GM12891 (cell line): ENCODE measurements at regions not wholly inside any gene's neighbourhood (a gene's known extent, or its start where the extent isn't known, plus 50 kb on each side); places are given as distances from the start of the nearest gene placed in this dataset.
"Not testable (repeated sequence)": the region's sequence is repeated elsewhere in the genome, so short reads cannot be mapped to it uniquely, and the experiment has no call there.

ENCODE experiments used
- DNase-seq: peaks from one replicate; pipeline ENCODE4 v3.0.0; 2011; ENCODE audit warnings: low spot score; ENCODE audit not compliant: insufficient read length
- FAIRE-seq: peaks from 2 replicates; lab custom pipeline; 2011; peaks lifted over from hg19 to GRCh38; lab: Jason Lieb, UNC
- PAX5 ChIP-seq: IDR thresholded peaks from 2 replicates; pipeline ENCODE4 v1.6.1; 2011; ENCODE audit warnings: low read length, moderate library complexity, mild to moderate bottlenecking; ENCODE audit not compliant: insufficient read depth, severe bottlenecking
- POLR2A ChIP-seq: IDR thresholded peaks from 2 replicates; pipeline ENCODE4 v1.6.1; 2011; ENCODE audit warnings: low read depth, low read length, control low read depth
- POLR2AphosphoS5 ChIP-seq: IDR thresholded peaks from 2 replicates; pipeline ENCODE4 v1.6.1; 2011; ENCODE audit warnings: low read depth, low read length, control low read depth
- POU2F2 ChIP-seq: IDR thresholded peaks from 2 replicates; pipeline ENCODE4 v1.6.1; 2011; ENCODE audit warnings: low read depth, mild to moderate bottlenecking, control low read depth, low read length, moderate library complexity
- SPI1 ChIP-seq: IDR thresholded peaks from 2 replicates; pipeline ENCODE4 v1.6.1; 2011; ENCODE audit warnings: low read depth, low read length, control low read depth
- TAF1 ChIP-seq: IDR thresholded peaks from 2 replicates; pipeline ENCODE4 v1.6.1; 2011; ENCODE audit warnings: low read depth, low read length, control low read depth

DNA sequence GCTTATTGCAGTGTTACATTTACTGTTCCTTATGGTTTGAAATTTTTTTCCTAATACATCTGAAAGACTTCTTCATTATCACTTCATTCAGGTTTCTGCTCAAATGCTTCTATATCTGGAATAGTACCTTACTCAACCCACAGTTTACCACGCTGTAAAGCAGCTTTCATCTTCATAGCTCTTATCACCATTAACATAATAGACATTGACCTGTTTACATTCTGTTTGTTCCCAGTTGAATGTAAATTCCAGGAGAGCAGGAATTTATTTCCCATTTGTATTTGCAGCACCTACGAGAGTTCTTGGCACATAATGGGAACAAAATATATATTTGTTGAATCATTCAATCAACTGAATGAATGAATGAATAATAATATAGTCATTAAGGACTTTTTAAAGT, 844.6 kb upstream of the ROBO1 start:
- no peak for DNase-seq
- no peak for TF ChIP-seq SPI1
- TF ChIP-seq POU2F2: no peak
- TF ChIP-seq PAX5: no peak
- TF ChIP-seq POLR2AphosphoS5: no peak
- no peak for TF ChIP-seq TAF1
- no peak for TF ChIP-seq POLR2A
- FAIRE-seq: no peak

DNA sequence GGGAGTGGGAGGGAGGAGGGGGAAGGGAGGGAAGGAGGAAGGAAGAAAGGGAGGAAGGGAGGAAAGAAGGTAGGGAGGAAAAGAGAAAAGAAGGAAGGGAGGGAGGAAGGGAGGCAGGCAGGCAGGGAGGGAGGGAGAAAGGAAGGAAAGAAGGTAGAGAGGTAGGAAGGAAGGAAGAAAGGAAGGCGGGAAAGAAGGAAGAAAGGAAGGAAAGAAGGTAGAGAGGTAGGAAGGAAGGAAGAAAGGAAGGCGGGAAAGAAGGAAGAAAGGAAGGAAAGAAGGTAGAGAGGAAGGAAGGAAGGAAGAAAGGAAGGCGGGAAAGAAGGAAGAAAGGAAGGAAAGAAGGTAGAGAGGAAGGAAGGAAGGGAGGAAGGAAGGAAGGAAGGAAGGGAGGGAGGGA, 840.3 kb upstream of the ROBO1 start:
- not testable (repeated sequence) for FAIRE-seq, DNase-seq

- FAIRE-seq (no peak), DNase-seq (no peak)
- TF ChIP-seq POLR2A: no peak
- no peak for TF ChIP-seq TAF1
- no peak for TF ChIP-seq SPI1
- TF ChIP-seq POU2F2: no peak
- no peak for TF ChIP-seq POLR2AphosphoS5
- TF ChIP-seq PAX5: no peak
These were observed 838.3 kb upstream of the ROBO1 start for GRCh38 chr3:80606073-80606472.

DNA sequence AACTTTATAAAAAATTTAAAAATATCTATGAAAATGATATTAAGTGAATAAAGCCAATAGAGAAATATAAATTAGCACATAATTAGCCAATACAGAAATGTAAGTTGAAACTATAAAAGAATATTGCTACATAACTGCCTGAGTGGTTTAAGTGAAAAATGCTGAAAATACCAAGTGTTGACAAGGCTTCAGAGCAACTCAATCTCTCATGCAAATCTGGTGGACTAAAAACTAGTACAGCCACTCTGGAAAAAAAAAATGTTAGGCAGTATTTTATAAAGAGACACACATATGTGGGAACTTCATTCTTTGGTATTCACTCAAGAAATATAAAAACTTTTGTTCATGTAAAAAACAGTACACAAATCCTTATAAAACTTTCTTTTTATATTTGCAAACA, 833.7 kb upstream of the ROBO1 start:
- TF ChIP-seq PAX5 (no peak), POLR2AphosphoS5 (no peak), POU2F2 (no peak), SPI1 (no peak)
- FAIRE-seq (no peak), DNase-seq (no peak)

- FAIRE-seq: no peak
- TF ChIP-seq PAX5: no peak
- TF ChIP-seq POU2F2: no peak
- no peak for DNase-seq
These were observed 825.0 kb upstream of the ROBO1 start for GRCh38 chr3:80592792-80593191.

DNA sequence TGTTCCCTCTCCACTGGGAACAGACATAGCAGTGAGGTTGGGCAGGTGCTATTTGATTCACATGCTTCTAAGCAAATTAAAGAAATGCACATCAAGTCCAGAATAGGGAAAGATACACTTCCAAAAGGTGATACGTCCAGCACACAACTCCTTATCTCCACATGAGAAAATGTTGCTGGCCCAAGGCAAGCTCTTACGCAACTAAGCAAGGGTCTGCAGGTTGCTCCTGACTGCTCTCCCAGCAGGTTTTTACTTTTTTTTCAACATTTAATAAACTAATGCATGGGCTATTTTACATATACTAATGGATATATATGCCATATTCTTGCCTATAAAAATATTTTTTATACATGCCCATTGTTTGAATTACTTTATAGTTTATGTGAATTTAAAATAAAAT, 818.5 kb upstream of the ROBO1 start:
- DNase-seq (no peak), FAIRE-seq (no peak)
- TF ChIP-seq POU2F2 (no peak), SPI1 (no peak), POLR2AphosphoS5 (no peak), TAF1 (no peak), POLR2A (no peak), PAX5 (no peak)

GRCh38 chr3:80580146-80580545, 812.3 kb upstream of the ROBO1 start:
- DNase-seq (no peak), FAIRE-seq (no peak)
- TF ChIP-seq PAX5 (no peak), POU2F2 (no peak), POLR2AphosphoS5 (no peak), TAF1 (no peak), POLR2A (no peak), SPI1 (no peak)

- DNase-seq (no peak), FAIRE-seq (no peak)
- TF ChIP-seq TAF1: no peak
- no peak for TF ChIP-seq POLR2A
- TF ChIP-seq POLR2AphosphoS5: no peak
- no peak for TF ChIP-seq PAX5
- no peak for TF ChIP-seq SPI1
- TF ChIP-seq POU2F2: no peak
These were observed 796.6 kb upstream of the ROBO1 start for GRCh38 chr3:80564391-80564790.

- no peak for TF ChIP-seq PAX5
- no peak for TF ChIP-seq POLR2AphosphoS5
- no peak for TF ChIP-seq SPI1
- no peak for TF ChIP-seq POLR2A
- no peak for TF ChIP-seq POU2F2
- TF ChIP-seq TAF1: no peak
- DNase-seq (no peak), FAIRE-seq (no peak)
These were observed 791.9 kb upstream of the ROBO1 start for GRCh38 chr3:80559701-80560100.

DNA sequence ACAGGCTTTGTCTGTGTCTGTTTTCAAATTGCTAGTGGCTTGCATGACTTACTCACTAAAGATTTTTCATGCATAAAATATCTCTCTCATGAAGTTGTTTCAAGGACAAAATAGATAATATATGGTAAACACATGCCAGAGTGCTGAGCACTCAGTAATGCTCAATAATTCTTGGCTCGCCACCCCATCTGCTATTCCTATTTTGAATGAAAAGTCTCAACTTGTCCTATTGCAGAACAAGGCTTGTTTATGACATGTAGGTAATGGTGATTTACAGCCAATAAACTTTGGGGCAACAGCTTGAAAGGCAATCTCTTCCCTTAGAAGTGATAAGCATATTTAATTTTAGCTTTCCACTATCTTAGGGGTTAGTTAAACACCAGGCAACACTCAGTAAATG, 789.0 kb upstream of the ROBO1 start:
- FAIRE-seq (no peak), DNase-seq (no peak)
- TF ChIP-seq POLR2A: no peak
- no peak for TF ChIP-seq POLR2AphosphoS5
- TF ChIP-seq SPI1: no peak
- TF ChIP-seq TAF1: no peak
- TF ChIP-seq PAX5: no peak
- no peak for TF ChIP-seq POU2F2

DNA sequence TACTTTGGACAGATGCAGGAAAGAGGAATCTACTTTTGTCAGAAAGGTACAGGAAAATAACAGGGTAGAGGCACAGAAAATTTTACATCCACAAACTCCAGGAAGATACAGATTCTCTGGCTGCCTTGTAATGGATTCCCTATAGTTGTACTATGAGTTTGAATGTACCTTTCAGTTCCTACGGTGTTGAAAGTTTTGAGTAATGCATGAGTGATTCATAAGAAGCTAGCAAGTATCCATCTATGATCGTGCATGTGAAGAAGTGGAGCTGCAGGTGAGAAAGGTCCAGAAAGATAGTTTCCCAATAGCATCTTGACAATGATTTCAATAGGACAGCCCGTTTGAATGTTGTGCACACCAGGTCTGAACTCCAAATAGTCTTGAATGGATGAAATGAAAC, 786.5 kb upstream of the ROBO1 start:
- no peak for FAIRE-seq
- TF ChIP-seq POLR2AphosphoS5 (no peak), SPI1 (no peak), TAF1 (no peak), POU2F2 (no peak)

DNA sequence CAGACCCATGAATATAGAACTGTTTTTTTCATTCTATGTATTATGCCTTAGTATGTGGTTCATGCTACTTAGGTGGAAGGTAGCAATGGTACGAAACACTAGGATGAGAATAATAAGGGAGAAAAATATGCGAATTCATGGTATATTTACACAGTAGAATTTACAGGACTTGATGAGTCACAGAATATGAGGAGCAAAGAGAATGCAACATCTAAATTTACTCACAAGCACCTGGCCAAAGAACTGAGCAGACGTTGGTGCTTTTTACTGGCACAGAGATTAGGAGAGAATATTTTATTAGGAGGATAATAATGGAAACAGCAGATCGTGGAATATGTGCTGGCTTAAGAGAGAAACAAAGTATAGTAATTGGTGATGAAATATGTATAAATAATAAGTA, 785.4 kb upstream of the ROBO1 start:
- DNase-seq (no peak), FAIRE-seq (no peak)
- TF ChIP-seq POU2F2 (no peak), POLR2AphosphoS5 (no peak), PAX5 (no peak), SPI1 (no peak), POLR2A (no peak), TAF1 (no peak)

More for the DNA sequence above, 786.5 kb upstream of the ROBO1 start:
- DNase-seq: no peak
